ENCODE measurements at regions not wholly inside any gene's neighbourhood (a gene's known extent, or its start where the extent isn't known, plus 50 kb on each side); places are given as distances from the start of the nearest gene placed in this dataset.
"Not testable (repeated sequence)": the region's sequence is repeated elsewhere in the genome, so short reads cannot be mapped to it uniquely, and the experiment has no call there.

GRCh38 chr14:106488291-106488690 is 961.9 kb downstream of the TMEM121 start:
- DNase-seq, result no peak

GRCh38 chr14:106489112-106489881 is 962.9 kb downstream of the TMEM121 start:
- no peak for DNase-seq

- DNase-seq, result no peak
These were observed 964.1 kb downstream of the TMEM121 start for GRCh38 chr14:106490442-106490841.

GRCh38 chr14:106491851-106492250 is 965.5 kb downstream of the TMEM121 start:
- DNase-seq, result no peak

GRCh38 chr14:106493962-106494823 is 967.8 kb downstream of the TMEM121 start:
- DNase-seq, result peak; percentile 18

GRCh38 chr14:106500571-106500970 is 974.2 kb downstream of the TMEM121 start:
- DNase-seq, result no peak

GRCh38 chr14:106501898-106502297 is 975.5 kb downstream of the TMEM121 start:
- DNase-seq, result no peak

GRCh38 chr14:106505366-106505765 is 979.0 kb downstream of the TMEM121 start:
- DNase-seq, result no peak

GRCh38 chr14:106506881-106507305 is 980.5 kb downstream of the TMEM121 start:
- DNase-seq, result peak; percentile 38

GRCh38 chr14:106507354-106507753 is 981.0 kb downstream of the TMEM121 start:
- DNase-seq, result no peak

GRCh38 chr14:106508216-106508615 is 981.8 kb downstream of the TMEM121 start:
- DNase-seq, result peak; percentile 21

GRCh38 chr14:106509176-106509575 is 982.8 kb downstream of the TMEM121 start:
- no peak for DNase-seq

GRCh38 chr14:106509807-106510206 is 983.4 kb downstream of the TMEM121 start:
- DNase-seq, result no peak

- peak; percentile 45 for DNase-seq
These were observed 984.8 kb downstream of the TMEM121 start for GRCh38 chr14:106511006-106511799.

- DNase-seq, result no peak
These were observed 985.4 kb downstream of the TMEM121 start for GRCh38 chr14:106511800-106512198.

GRCh38 chr14:106513302-106513701 is 986.9 kb downstream of the TMEM121 start:
- no peak for DNase-seq

GRCh38 chr14:106518054-106518943 is 991.9 kb downstream of the TMEM121 start:
- peak; percentile 75 for DNase-seq

- not testable (repeated sequence) for DNase-seq
These were observed 995.7 kb downstream of the TMEM121 start for GRCh38 chr14:106522118-106522517.

- no peak for DNase-seq
These were observed 996.6 kb downstream of the TMEM121 start for GRCh38 chr14:106522990-106523389.

- DNase-seq, result no peak
These were observed 1002.3 kb downstream of the TMEM121 start for GRCh38 chr14:106528717-106529116.

GRCh38 chr14:106530031-106530422 is 1003.6 kb downstream of the TMEM121 start:
- DNase-seq, result no peak
